Testis (tissue), 2 donors: ENCODE measurements at regions not wholly inside any gene's neighbourhood (a gene's known extent, or its start where the extent isn't known, plus 50 kb on each side); places are given as distances from the start of the nearest gene placed in this dataset.

Experiments
- POLR2A ChIP-seq: fragments of 450-650 bp; IDR thresholded peaks from one replicate; pipeline ENCODE4 v1.6.1; 2017; ENCODE audit warnings: antibody characterized with exemption, mild to moderate bottlenecking, moderate library complexity
- TF ChIP-seq, protein P1 (sequence below), 3 experiments: fragments of 450-650 bp in 2 of 3; fragments of 200-600 bp in 1 of 3; sonication (generic) in 1 of 3; IDR thresholded peaks; one replicate each; pipeline ENCODE4 v1.5.1; 2016 to 2019; ENCODE audit warnings: antibody characterized with exemption in 3 of 3, mild to moderate bottlenecking in 2 of 3, moderate library complexity in 1 of 3

DNA sequence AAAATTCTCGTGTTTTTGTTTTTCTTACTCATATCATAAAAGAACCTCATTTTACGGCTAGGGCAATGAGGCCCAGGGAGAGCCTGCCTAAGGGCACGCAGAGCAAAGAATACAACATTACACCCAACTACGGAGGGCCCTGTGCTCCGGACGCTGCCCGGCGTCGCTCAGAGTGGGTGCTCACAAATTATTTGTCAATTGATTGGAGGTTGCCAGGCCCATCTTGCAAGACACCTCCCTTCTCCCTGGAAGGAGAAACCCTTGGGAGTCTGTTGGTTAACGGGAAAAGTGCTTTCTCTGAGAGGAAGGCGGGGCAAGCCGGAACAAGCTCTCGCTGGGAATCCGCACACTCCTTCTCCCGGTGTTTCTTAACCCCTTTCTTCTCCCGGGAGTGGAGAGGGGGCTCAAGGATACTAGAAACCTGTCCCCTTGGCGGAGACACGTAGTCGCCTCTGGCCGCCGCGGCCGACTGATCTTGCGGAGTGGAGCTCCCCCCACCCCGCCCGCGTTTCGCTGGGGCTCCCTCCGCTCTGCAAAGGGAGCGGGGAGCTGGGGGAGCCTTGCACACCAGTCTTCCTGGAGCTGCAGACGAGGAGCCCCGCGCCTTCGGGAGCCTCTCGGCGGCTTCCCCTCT, 599.3 kb upstream of the SGCD start:
- TF ChIP-seq, protein P1, sequence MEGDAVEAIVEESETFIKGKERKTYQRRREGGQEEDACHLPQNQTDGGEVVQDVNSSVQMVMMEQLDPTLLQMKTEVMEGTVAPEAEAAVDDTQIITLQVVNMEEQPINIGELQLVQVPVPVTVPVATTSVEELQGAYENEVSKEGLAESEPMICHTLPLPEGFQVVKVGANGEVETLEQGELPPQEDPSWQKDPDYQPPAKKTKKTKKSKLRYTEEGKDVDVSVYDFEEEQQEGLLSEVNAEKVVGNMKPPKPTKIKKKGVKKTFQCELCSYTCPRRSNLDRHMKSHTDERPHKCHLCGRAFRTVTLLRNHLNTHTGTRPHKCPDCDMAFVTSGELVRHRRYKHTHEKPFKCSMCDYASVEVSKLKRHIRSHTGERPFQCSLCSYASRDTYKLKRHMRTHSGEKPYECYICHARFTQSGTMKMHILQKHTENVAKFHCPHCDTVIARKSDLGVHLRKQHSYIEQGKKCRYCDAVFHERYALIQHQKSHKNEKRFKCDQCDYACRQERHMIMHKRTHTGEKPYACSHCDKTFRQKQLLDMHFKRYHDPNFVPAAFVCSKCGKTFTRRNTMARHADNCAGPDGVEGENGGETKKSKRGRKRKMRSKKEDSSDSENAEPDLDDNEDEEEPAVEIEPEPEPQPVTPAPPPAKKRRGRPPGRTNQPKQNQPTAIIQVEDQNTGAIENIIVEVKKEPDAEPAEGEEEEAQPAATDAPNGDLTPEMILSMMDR (IDR thresholded peaks at IDR 0.05): no peak
- TF ChIP-seq POLR2A: no peak
